Ishikawa (cell line): ENCODE measurements at regions not wholly inside any gene's neighbourhood (a gene's known extent, or its start where the extent isn't known, plus 50 kb on each side); places are given as distances from the start of the nearest gene placed in this dataset.

ENCODE experiments used
- CEBPB ChIP-seq: IDR thresholded peaks from 2 replicates; pipeline ENCODE4 v1.6.1; 2012
- CREB1 ChIP-seq: IDR thresholded peaks from 2 replicates; pipeline ENCODE4 v1.6.1; 2012; ENCODE audit warnings: low read depth
- EGR1 ChIP-seq: IDR thresholded peaks from 2 replicates; pipeline ENCODE4 v1.6.1; 2012
- EP300 ChIP-seq: IDR thresholded peaks from 2 replicates; pipeline ENCODE4 v1.6.1; 2012; ENCODE audit warnings: borderline replicate concordance
- FOXM1 ChIP-seq: IDR thresholded peaks from 2 replicates; pipeline ENCODE4 v1.6.1; 2012; ENCODE audit warnings: low read depth, borderline replicate concordance
- NFIC ChIP-seq: IDR thresholded peaks from 2 replicates; pipeline ENCODE4 v1.6.1; 2012
- RAD21 ChIP-seq: IDR thresholded peaks from 2 replicates; pipeline ENCODE4 v1.6.1; 2012; ENCODE audit warnings: low read depth
- TAF1 ChIP-seq: IDR thresholded peaks from 2 replicates; pipeline ENCODE4 v1.6.1; 2012; ENCODE audit warnings: low read depth, mild to moderate bottlenecking
- TCF12 ChIP-seq: IDR thresholded peaks from 2 replicates; pipeline ENCODE4 v1.6.1; 2012; ENCODE audit warnings: low read depth
- TEAD4 ChIP-seq: IDR thresholded peaks from 2 replicates; pipeline ENCODE4 v1.6.1; 2012
- YY1 ChIP-seq: IDR thresholded peaks from 2 replicates; pipeline ENCODE4 v1.6.1; 2012; ENCODE audit warnings: low read depth
- ZBTB7A ChIP-seq: IDR thresholded peaks from 2 replicates; pipeline ENCODE4 v1.6.1; 2012; ENCODE audit warnings: low read depth
- TF ChIP-seq, protein P1 (sequence below): IDR thresholded peaks from 2 replicates; pipeline ENCODE4 v1.6.1; 2012; ENCODE audit warnings: low read depth, mild to moderate bottlenecking
- TF ChIP-seq, protein P2 (sequence below): IDR thresholded peaks from 2 replicates; pipeline ENCODE4 v1.6.1; 2012
- TF ChIP-seq, protein P3 (sequence below): IDR thresholded peaks from 2 replicates; pipeline ENCODE4 v1.6.1; 2012

DNA sequence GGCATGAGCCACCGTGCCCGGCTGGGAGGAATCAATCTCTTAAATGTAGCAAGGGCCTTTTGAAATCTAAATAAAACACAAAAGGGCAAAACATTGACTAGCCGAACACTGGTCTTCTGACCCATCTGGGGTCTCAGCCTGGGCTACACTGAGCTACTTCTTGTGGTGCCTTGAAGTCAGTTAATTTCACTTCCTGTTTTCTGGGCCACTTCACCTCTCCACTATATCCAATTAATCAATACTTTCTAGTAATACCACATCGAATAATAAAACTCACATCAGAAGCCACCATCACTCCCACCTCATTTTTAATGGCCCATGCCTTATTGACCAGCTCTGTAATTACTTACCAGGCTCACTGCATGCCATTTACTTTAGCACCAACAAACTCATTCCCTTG lies 138.0 kb upstream of the SAMSN1 start:
- TF ChIP-seq CREB1 (no peak), YY1 (no peak), RAD21 (no peak), FOXM1 (no peak), NFIC (no peak), EP300 (no peak), TEAD4 (no peak), TAF1 (no peak), EGR1 (no peak), ZBTB7A (no peak), TCF12 (no peak), CEBPB (no peak)
- TF ChIP-seq, protein P1, sequence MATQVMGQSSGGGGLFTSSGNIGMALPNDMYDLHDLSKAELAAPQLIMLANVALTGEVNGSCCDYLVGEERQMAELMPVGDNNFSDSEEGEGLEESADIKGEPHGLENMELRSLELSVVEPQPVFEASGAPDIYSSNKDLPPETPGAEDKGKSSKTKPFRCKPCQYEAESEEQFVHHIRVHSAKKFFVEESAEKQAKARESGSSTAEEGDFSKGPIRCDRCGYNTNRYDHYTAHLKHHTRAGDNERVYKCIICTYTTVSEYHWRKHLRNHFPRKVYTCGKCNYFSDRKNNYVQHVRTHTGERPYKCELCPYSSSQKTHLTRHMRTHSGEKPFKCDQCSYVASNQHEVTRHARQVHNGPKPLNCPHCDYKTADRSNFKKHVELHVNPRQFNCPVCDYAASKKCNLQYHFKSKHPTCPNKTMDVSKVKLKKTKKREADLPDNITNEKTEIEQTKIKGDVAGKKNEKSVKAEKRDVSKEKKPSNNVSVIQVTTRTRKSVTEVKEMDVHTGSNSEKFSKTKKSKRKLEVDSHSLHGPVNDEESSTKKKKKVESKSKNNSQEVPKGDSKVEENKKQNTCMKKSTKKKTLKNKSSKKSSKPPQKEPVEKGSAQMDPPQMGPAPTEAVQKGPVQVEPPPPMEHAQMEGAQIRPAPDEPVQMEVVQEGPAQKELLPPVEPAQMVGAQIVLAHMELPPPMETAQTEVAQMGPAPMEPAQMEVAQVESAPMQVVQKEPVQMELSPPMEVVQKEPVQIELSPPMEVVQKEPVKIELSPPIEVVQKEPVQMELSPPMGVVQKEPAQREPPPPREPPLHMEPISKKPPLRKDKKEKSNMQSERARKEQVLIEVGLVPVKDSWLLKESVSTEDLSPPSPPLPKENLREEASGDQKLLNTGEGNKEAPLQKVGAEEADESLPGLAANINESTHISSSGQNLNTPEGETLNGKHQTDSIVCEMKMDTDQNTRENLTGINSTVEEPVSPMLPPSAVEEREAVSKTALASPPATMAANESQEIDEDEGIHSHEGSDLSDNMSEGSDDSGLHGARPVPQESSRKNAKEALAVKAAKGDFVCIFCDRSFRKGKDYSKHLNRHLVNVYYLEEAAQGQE: no peak
- TF ChIP-seq, protein P2, sequence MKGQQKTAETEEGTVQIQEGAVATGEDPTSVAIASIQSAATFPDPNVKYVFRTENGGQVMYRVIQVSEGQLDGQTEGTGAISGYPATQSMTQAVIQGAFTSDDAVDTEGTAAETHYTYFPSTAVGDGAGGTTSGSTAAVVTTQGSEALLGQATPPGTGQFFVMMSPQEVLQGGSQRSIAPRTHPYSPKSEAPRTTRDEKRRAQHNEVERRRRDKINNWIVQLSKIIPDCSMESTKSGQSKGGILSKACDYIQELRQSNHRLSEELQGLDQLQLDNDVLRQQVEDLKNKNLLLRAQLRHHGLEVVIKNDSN: no peak
- TF ChIP-seq, protein P3, sequence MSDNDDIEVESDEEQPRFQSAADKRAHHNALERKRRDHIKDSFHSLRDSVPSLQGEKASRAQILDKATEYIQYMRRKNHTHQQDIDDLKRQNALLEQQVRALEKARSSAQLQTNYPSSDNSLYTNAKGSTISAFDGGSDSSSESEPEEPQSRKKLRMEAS: no peak

DNA sequence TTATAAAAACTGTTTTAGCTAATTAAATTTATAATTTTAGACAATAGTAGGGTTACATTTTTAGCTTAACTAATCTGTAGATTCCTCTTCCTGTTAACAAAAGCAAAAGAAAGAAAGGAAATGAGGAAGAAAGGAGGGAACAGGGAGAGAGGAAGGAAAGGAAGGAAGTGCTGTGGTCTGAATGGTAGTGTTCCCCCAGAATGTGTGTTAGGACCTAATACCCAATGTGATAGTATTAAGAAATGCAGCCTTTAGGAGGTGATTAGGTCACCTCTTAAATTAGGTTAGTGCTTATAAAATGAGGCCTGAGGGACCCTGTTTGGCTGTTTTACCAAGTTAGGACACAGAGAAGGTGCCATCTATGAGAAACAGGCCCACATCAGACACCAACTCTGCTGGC lies 136.9 kb upstream of the SAMSN1 start:
- TF ChIP-seq, protein P2: no peak
- TF ChIP-seq EGR1 (no peak), YY1 (no peak), NFIC (no peak), RAD21 (no peak), FOXM1 (no peak), ZBTB7A (no peak), TCF12 (no peak), TEAD4 (no peak), CREB1 (no peak), CEBPB (no peak), TAF1 (no peak), EP300 (no peak)
- TF ChIP-seq, protein P1: no peak
- TF ChIP-seq, protein P3: no peak

DNA sequence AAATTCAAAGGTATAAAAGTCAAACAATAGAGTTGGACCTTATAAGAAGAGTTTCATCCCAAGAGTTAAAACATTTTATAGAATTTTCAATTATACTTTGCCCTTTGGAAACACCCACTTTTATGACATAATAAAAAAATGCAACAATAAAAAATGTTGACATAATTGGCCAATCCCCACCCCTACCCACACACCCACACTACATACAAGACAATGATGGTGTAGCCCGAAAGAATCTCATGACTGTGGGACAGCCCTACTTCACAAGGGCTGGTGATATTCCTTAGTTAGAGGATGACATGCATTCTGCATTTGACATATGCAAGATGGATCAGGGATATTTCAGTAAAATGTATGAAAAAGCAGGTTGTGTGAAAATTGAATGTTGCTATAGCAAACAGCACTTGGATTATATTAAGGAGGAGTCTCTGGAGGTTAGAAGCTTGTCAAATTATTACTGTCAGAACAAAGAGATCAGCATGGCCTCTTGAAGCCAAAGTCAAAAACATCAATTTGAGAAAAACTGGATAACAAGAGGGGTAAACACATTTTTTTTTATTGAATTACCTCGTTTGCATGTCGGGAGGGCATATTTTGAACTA lies 133.0 kb upstream of the SAMSN1 start:
- TF ChIP-seq EGR1: no peak
- TF ChIP-seq, protein P3: no peak
- TF ChIP-seq, protein P1: no peak
- TF ChIP-seq EP300: no peak
- TF ChIP-seq YY1: no peak
- no peak for TF ChIP-seq CREB1
- TF ChIP-seq RAD21: no peak
- TF ChIP-seq ZBTB7A: no peak
- no peak for TF ChIP-seq NFIC
- no peak for TF ChIP-seq TCF12
- TF ChIP-seq TAF1: no peak
- TF ChIP-seq, protein P2: no peak
- no peak for TF ChIP-seq FOXM1
- TF ChIP-seq TEAD4: no peak
- TF ChIP-seq CEBPB: no peak
